Fibroblast of lung (primary cell): ENCODE measurements at regions not wholly inside any gene's neighbourhood (a gene's known extent, or its start where the extent isn't known, plus 50 kb on each side); places are given as distances from the start of the nearest gene placed in this dataset.

Source experiments
- CTCF ChIP-seq, 2 donors: IDR thresholded peaks in 1 of 2; conservative IDR thresholded peaks in 1 of 2; 1 replicate in 1 of 2; 2 replicates in 1 of 2; pipeline ENCODE4 v1.5.1; 2011 to 2012; ENCODE audit warnings: low read length in 2 of 2, control low read depth in 1 of 2, inconsistent platforms in 1 of 2, low read depth in 1 of 2, mild to moderate bottlenecking in 1 of 2
- EZH2 ChIP-seq: IDR thresholded peaks from 2 replicates; pipeline ENCODE4 v1.5.1; 2012; ENCODE audit warnings: low read length, control low read depth, mild to moderate bottlenecking; ENCODE audit errors: missing control alignments

GRCh38 chr18:8936619-8937018 lies 165.9 kb upstream of the NDUFV2 start:
- no peak for TF ChIP-seq CTCF (conservative IDR thresholded peaks at IDR 0.05 in 1 of 2, IDR thresholded peaks at IDR 0.05 in 1 of 2; ENCODE audit: low read depth in 1 of 2, low read length in 2 of 2)
- TF ChIP-seq EZH2 = no peak
